Esophagus squamous epithelium (tissue), 5 donors: ENCODE measurements at regions not wholly inside any gene's neighbourhood (a gene's known extent, or its start where the extent isn't known, plus 50 kb on each side); places are given as distances from the start of the nearest gene placed in this dataset.
A peak's percentile ranks its signal among the peaks of the same experiment; 100 is the strongest.
"Not testable (repeated sequence)": the region's sequence is repeated elsewhere in the genome, so short reads cannot be mapped to it uniquely, and the experiment has no call there.

Source experiments
- DNase-seq: peaks from one replicate; lab custom pipeline; 2025; lab: John Stamatoyannopoulos, UW
- H3K27ac ChIP-seq, 4 donors: fragments of 200-600 bp; sonication (generic); one replicate each; pipeline ENCODE4 v1.5.1; 2016 to 2019; ENCODE audit warnings: mild to moderate bottlenecking in 1 of 4
- H3K27me3 ChIP-seq, 4 donors: fragments of 200-600 bp; sonication (generic); 1 replicate in 3 of 4; 2 replicates in 1 of 4; pipeline versions ENCODE4 v1.5.1 to v1.6.0; 2017 to 2021; ENCODE audit warnings: antibody characterized with exemption in 1 of 4
- H3K36me3 ChIP-seq, 3 donors: fragments of 200-600 bp; sonication (generic); one replicate each; pipeline ENCODE4 v1.5.1; 2016 to 2019
- H3K4me1 ChIP-seq, 3 donors: fragments of 200-600 bp; sonication (generic); one replicate each; pipeline ENCODE4 v1.5.1; 2017 to 2019
- H3K4me3 ChIP-seq, 4 donors: fragments of 200-600 bp; sonication (generic); 1 replicate in 3 of 4; 2 replicates in 1 of 4; pipeline ENCODE4 v1.5.1; 2016 to 2019; ENCODE audit warnings: mild to moderate bottlenecking in 2 of 4, moderate library complexity in 1 of 4
- H3K9me3 ChIP-seq, 3 donors: fragments of 200-600 bp; sonication (generic); one replicate each; pipeline ENCODE4 v1.5.1; 2016 to 2019
- POLR2A ChIP-seq, 4 donors: fragments of 450-650 bp; IDR thresholded peaks; one replicate each; pipeline ENCODE4 v1.6.1; 2017; ENCODE audit warnings: antibody characterized with exemption in 4 of 4, mild to moderate bottlenecking in 4 of 4, moderate library complexity in 3 of 4
- WGBS, 2 donors: methylation state at CpG; one replicate each; pipeline ENCODE4 v1.1.5; 2018; 5-methylcytosine and 5-hydroxymethylcytosine counted together
- intact Hi-C: fragments of 100-400 bp; cut with DNase I; formaldehyde crosslinking; loops from one replicate; pipeline ENCODE4 v1.15.0; 2022
- small RNA-seq, 4 donors: library from RNA; depleted of rRNA; stranded (forward); fragments of <200 nt; gene quantifications; one replicate each; pipeline ENCODE3, GENCODE V24; 2016
- TF ChIP-seq, protein P1 (sequence below), 6 experiments: fragments of 450-650 bp in 4 of 6; fragments of 200-600 bp in 2 of 6; sonication (generic) in 2 of 6; IDR thresholded peaks; one replicate each; pipeline ENCODE4 v1.5.1; 2016 to 2019; ENCODE audit warnings: antibody characterized with exemption in 6 of 6, mild to moderate bottlenecking in 4 of 6, moderate library complexity in 4 of 6
- donor health status: DM: yes; HTN: yes; CAD: no.

DNA sequence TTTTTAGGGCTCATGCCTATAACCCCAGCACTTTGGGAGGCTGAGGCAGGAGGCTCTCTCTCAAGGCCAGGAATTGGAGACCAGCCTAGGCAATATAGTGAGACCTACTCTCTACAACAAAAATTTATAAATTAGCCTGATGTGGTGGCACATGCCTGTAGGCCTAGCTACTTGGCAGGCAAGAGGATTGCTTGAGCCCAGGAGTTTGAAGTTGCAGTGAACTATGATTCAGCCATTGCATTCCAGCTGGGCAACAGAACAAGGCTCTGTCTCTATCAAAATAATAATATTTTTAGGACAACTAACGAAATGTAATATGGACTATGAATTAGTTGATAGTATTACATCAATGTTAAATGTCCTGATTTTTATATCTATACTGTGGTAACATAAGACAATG is 68.8 kb upstream of the ARID1A start:
- Histone ChIP-seq H3K27me3 (no peaks in the 10 kb centered on the region), H3K36me3 (no peaks in the 10 kb centered on the region), H3K27ac (peak overlapping the region in 1 of 4 donors; percentile 52), H3K4me3 (no peak overlapping the region), H3K4me1 (peaks cover 0 to 10% (median 0%) of the 10 kb centered on the region in 3 donors), H3K9me3 (no peaks in the 10 kb centered on the region)
- DNase-seq = no peak
- 33 to 37% methylated on average over 1 of the region's 1 CpG for WGBS, 2 donors
- intact Hi-C loops = no loop called here
- TF ChIP-seq POLR2A (IDR thresholded peaks at IDR 0.05) = no peak
- TF ChIP-seq, protein P1, sequence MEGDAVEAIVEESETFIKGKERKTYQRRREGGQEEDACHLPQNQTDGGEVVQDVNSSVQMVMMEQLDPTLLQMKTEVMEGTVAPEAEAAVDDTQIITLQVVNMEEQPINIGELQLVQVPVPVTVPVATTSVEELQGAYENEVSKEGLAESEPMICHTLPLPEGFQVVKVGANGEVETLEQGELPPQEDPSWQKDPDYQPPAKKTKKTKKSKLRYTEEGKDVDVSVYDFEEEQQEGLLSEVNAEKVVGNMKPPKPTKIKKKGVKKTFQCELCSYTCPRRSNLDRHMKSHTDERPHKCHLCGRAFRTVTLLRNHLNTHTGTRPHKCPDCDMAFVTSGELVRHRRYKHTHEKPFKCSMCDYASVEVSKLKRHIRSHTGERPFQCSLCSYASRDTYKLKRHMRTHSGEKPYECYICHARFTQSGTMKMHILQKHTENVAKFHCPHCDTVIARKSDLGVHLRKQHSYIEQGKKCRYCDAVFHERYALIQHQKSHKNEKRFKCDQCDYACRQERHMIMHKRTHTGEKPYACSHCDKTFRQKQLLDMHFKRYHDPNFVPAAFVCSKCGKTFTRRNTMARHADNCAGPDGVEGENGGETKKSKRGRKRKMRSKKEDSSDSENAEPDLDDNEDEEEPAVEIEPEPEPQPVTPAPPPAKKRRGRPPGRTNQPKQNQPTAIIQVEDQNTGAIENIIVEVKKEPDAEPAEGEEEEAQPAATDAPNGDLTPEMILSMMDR (IDR thresholded peaks at IDR 0.05) = no peak

DNA sequence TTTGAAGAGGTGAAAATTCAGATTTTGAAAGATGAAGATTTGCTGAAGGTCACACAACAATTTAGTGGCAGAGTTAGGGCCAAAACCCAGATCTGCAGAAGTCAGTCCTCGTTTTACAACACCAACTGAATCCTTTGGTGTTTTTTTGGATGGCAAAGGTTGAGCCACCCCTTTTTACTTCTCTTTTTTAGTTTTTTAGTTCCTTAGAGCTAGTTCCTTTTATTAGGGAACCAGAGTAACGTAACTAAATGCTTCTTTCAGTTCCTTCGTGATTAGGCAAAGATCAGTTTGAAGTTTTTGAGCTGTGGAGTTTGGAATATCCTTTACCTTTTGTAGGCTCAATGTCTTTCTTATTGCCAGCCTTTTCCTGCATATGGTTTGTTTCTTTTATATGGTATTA is 67.9 kb upstream of the ARID1A start:
- WGBS, 2 donors = 58 to 78% methylated on average over 3 of the region's 3 CpGs
- Histone ChIP-seq H3K36me3 (no peaks in the 10 kb centered on the region), H3K4me1 (peaks cover 0 to 7% (median 0%) of the 10 kb centered on the region in 3 donors), H3K27ac (peak overlapping the region in 1 of 4 donors; percentile 17), H3K27me3 (no peaks in the 10 kb centered on the region), H3K4me3 (no peak overlapping the region), H3K9me3 (no peaks in the 10 kb centered on the region)
- TF ChIP-seq, protein P1 (IDR thresholded peaks at IDR 0.05) = no peak
- no peak for TF ChIP-seq POLR2A (IDR thresholded peaks at IDR 0.05)
- intact Hi-C loops = no loop called here
- no peak for DNase-seq

DNA sequence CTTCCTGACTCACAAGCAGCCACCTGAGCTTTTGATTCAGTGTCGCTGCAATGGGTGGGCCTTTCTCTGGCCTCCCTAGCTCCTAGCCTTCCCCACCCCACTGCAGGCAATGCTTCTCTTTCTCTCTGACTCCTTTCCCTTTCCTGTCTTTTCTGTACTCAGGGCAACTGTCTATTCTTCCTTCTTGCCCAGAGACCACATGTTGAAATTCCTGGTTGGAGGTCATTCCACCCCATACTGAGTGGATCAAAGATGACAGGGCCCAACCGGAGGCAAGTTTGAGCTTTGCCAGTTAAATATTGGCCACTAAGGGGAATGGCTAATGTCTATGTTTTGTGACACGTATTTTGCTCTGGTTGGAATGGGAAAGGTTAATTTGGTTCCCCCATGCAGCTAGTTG is 65.2 kb upstream of the ARID1A start:
- TF ChIP-seq, protein P1 (IDR thresholded peaks at IDR 0.05) = no peak
- no peak for TF ChIP-seq POLR2A (IDR thresholded peaks at IDR 0.05)
- peaks cover 0 to 7% (median 0%) of the 10 kb centered on the region in 3 donors for H3K4me1 ChIP-seq
- no peaks in the 10 kb centered on the region for H3K27me3 ChIP-seq
- no peak for DNase-seq
- H3K36me3 ChIP-seq = no peaks in the 10 kb centered on the region
- H3K27ac ChIP-seq = no peak overlapping the region
- intact Hi-C loops = no loop called here
- 76 to 88% methylated on average over 3 of the region's 3 CpGs for WGBS, 2 donors
- no peaks in the 10 kb centered on the region for H3K9me3 ChIP-seq
- no peak overlapping the region for H3K4me3 ChIP-seq

DNA sequence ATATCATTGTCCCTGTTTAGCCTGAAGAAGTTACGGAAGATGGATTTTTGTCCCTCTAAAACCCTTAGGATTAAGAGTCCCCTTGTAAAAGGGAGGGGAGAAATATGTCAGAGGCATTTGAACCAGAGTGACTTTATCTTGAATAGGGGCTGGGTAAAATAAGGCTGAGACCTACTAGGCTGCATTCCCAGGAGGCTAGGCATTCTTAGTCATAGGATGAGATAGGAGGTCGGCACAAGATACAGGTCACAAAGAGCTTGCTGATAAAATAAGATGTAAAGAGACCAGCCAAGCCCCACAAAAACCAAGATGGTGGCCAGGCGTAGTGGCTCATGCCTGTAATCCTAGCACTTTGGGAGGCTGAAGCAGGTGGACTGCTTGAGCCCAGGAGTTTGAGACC is 60.0 kb upstream of the ARID1A start:
- H3K27ac ChIP-seq, H3K36me3 ChIP-seq, DNase-seq, H3K4me3 ChIP-seq, H3K9me3 ChIP-seq, H3K27me3 ChIP-seq, intact Hi-C loops, H3K4me1 ChIP-seq: not testable (repeated sequence)
- 86 to 92% methylated on average over 2 to 3 of the region's 3 CpGs for WGBS, 2 donors

DNA sequence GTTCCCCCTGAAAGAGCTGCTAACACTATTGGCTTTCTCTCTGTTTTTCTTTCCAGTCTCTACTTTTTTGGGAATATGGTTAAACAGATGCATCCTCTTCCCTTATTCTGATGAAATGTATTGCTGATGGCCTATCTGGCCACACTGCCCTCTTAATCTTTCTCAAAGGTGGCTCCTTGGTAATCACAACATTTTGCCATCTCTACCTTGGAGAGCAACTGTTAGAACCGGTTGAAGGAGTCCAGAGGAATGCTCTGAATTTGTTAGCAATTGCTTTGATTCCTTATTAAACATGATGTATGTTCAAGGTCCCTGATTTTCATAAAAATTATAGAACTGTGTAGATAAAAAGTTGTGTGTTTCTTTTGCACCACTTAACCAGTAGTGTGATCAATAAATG is 50.1 kb upstream of the ARID1A start:
- TF ChIP-seq, protein P1 (IDR thresholded peaks at IDR 0.05) = no peak
- no peak for TF ChIP-seq POLR2A (IDR thresholded peaks at IDR 0.05)
- intact Hi-C loops = no loop called here
- no peak for DNase-seq
- Histone ChIP-seq H3K4me1 (no peaks in the 10 kb centered on the region), H3K4me3 (no peak overlapping the region), H3K9me3 (no peaks in the 10 kb centered on the region), H3K36me3 (no peaks in the 10 kb centered on the region), H3K27ac (no peak overlapping the region), H3K27me3 (no peaks in the 10 kb centered on the region)
- 65 to 67% methylated on average over 1 of the region's 1 CpG for WGBS, 2 donors

Small RNA genes lying in the stretch of these regions (small RNA-seq; reads per million reads assigned to genes)
- gene AL627313.1 (0 reads per million in 4 donors), gene RF01210 (0 to 0.27 (median 0) reads per million in 4 donors)
